22Rv1 (cell line): ENCODE measurements at regions not wholly inside any gene's neighbourhood (a gene's known extent, or its start where the extent isn't known, plus 50 kb on each side); places are given as distances from the start of the nearest gene placed in this dataset.
A peak's percentile ranks its signal among the peaks of the same experiment; 100 is the strongest.

ENCODE experiments used
- H3K27ac ChIP-seq: fragments of 450-650 bp; 2 replicates; pipeline ENCODE4 v1.5.1; 2017
- ZFX ChIP-seq: fragments of 450-650 bp; IDR thresholded peaks from 2 replicates; pipeline ENCODE4 v1.6.1; 2017; ENCODE audit warnings: antibody characterized with exemption, borderline replicate concordance
- TF ChIP-seq, protein P1 (sequence below): fragments of 450-650 bp; IDR thresholded peaks from 2 replicates; pipeline ENCODE4 v1.5.1; 2017; ENCODE audit warnings: mild to moderate bottlenecking

DNA sequence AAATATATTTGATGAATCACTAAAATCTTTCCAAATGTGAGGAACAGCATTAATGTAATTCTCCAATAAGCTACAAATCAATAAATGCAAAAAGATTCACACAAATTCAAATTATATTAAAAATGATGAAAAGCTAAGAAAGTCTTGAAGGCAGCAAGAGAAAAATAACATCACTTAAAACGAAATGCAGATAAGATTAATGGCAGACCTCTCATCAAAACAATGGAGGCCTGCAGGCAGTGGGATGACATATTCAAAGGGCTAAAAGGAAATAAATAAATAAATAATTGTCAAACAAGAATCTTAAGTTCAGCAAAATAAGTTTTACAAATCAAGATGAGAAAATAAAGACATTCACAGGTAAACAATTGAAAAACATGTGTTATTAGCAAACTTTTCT, 952.1 kb downstream of the SLITRK6 start:
- H3K27ac ChIP-seq = no peak overlapping the region
- no peak for TF ChIP-seq ZFX
- TF ChIP-seq, protein P1, sequence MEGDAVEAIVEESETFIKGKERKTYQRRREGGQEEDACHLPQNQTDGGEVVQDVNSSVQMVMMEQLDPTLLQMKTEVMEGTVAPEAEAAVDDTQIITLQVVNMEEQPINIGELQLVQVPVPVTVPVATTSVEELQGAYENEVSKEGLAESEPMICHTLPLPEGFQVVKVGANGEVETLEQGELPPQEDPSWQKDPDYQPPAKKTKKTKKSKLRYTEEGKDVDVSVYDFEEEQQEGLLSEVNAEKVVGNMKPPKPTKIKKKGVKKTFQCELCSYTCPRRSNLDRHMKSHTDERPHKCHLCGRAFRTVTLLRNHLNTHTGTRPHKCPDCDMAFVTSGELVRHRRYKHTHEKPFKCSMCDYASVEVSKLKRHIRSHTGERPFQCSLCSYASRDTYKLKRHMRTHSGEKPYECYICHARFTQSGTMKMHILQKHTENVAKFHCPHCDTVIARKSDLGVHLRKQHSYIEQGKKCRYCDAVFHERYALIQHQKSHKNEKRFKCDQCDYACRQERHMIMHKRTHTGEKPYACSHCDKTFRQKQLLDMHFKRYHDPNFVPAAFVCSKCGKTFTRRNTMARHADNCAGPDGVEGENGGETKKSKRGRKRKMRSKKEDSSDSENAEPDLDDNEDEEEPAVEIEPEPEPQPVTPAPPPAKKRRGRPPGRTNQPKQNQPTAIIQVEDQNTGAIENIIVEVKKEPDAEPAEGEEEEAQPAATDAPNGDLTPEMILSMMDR = no peak

DNA sequence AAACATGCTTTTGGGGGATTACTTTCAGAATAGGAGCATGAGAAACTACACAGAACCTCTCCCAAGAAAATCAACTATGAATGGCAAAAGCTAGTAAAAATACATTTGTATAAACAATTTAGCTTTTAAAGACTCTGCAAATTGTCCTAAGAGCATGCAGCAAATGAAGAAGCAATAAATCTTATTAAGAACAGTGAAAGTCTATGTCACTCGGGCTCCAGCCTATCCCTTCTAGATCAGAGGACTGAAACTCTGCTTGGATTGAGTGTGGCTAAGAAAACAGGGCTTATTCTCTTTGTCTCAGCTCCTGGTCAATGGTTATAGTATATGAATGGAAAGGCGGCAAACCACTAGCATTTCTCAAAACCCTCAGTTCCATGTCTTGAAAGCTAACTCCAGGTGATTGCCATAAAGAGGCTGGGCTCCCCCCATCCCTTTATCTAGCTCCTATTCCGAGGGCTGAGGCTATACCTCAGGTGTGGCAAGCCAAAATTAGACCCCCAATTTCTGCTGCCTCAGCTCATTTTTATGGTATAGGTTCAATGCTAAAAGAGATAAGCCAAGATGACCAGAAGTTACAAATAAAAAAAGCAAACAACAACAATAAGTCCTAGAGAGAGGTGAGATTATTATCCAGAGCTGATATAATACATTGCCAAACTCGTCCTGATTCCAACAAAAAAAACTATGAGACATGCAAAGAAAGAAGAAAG, 953.2 kb downstream of the SLITRK6 start:
- no peak overlapping the region for H3K27ac ChIP-seq
- no peak for TF ChIP-seq ZFX
- TF ChIP-seq, protein P1 = no peak

DNA sequence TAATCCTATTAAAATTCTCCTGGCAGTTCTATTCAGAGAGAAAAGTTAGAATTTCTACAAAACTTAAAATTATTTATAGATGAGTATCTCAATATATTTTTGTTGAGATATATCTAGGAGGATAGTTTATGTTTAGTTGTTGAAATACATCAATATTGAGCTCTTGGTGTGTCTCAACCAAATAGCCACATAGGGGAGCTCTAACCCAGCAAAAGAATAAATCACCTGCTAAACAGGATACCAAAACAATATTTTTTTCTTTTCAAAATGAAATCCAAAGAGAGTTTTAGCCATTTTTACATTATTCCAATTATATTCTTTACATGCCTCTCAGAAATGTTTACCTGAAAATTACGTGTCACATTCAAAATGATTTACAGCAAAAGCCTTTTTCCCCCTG, 954.7 kb downstream of the SLITRK6 start:
- H3K27ac ChIP-seq = no peak overlapping the region

DNA sequence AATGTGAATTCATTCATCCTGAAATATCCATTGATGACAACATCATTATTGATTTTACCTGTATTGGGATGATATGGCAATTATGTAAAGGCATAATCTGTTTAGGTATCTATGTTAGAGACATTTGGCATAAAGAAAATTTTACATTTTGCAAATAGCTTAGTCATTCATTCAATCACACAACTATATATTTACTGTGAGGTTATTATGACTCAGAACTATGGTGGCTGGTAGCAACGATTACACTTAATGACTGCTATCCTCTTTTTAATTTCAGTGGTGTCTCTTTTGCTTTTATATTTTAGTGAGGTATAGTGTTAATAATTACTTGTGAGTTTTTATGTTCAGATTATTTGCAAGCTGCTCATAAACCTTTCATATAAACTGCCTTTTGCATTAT, 955.9 kb downstream of the SLITRK6 start:
- no peak overlapping the region for H3K27ac ChIP-seq
- TF ChIP-seq ZFX = no peak
- TF ChIP-seq, protein P1 = no peak

More for the DNA sequence above, 954.7 kb downstream of the SLITRK6 start:
- TF ChIP-seq ZFX = no peak
- TF ChIP-seq, protein P1 = peak; percentile 72

DNA sequence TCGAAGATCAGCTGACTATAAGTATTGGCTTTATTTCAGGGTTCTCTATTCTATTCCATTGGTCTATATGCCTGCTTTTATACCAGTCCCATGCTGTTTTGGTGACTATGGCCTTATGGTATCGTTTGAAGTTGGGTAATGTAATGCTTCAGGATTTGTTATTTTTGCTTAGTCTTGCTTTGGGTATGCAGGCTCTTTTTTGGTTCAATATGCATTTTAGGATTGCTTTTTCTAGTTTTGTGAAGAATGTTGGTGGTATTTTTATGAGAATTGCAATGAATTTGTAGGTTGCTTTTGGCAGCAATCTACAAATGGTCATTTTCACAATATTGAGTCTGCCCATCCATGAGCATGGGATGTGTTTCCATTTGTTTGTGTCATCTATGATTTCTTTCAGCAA, 951.9 kb upstream of the SLITRK1 start:
- TF ChIP-seq, protein P1 = no peak
- no peak for TF ChIP-seq ZFX

DNA sequence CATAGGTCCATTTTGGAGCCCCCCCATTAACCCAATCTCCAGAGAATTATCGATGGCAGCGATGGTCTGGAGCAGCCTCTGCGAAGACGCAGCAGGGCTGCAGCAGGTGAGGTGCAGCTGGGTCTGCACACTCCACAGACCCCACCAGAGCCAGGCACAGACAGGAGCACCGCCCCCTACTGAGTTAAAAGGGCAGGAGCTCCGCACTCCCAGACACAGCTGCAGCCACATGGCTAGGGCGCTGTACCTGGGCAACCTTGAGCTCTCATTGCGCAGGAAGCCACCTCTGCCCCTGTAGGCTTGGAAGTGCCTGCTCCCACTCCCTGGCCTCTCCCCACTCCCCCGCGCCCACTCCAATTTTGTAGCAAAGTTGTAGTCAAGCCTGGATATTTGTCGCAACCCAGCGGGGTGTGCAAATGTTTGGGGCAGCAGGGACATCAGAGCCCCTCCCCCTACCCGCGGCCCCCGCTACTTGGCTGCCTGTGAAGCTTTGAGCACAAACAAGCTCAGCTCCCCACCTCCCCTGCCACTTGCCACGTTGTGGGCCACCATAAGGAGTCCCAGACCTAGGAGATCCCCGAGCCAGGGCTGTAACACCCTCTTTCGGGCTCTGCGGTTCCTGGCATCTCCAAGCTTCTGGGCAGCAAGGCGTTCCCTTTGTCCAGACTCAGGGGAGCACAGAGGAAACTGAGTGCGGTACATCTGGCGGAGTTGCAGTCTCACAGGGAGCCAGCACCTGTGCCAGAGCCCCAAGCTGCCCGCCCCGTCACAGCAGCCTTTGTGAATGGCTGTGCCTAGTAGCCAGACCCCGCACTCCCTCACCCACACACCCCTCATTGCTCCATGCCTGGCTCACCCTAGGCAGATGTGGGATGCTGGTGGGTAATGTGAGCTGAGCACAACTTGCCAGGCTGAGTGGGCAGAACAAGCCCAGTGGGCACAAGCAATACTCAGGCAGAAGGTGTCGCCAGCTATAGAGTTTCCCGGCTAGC, 949.7 kb upstream of the SLITRK1 start:
- no peak overlapping the region for H3K27ac ChIP-seq
- no peak for TF ChIP-seq ZFX
- TF ChIP-seq, protein P1 = no peak

More for the DNA sequence above, 951.9 kb upstream of the SLITRK1 start:
- no peak overlapping the region for H3K27ac ChIP-seq

DNA sequence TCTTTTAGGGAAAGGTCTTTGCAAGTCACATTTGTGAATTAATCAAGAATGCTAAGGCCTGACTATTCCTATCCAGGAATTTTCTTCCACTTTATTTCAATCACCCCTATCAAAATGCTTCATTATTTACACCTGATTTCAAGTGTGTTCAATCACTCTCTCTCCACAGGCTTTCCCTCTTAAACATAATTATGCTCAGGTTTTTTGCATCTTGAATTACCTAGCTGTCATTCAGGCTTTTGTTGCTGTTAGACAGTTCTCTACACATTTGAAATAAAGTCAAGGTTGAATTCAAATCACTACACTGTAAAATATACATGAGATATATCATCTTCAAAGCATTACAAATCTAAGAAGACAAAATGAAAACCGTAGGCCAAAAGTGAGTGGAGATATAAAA, 941.3 kb upstream of the SLITRK1 start:
- TF ChIP-seq ZFX = no peak
- TF ChIP-seq, protein P1 = no peak
- H3K27ac ChIP-seq = no peak overlapping the region
